ENCODE measurements at regions not wholly inside any gene's neighbourhood (a gene's known extent, or its start where the extent isn't known, plus 50 kb on each side); places are given as distances from the start of the nearest gene placed in this dataset.

DNA sequence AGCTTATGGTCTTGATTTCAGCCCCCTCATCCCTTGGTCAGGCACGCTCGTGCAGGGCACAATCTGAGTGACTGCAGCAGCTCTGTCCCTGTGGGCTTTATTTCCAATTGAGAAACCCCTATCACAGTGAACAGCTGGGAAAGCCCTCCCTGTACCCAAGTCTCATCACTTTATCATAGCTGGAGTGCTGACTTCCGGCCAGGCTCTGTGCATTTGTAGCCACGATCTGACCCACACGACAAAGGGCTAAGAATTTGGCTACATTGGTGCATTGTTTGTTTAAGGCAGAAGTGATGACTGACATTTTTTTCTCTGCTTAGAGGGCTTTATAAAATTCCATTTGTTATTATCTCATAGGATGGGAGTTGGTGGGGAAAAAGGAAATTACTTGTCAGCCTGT is 184.4 kb downstream of the KCNS3 start:
- Histone ChIP-seq H3K27ac (no peak overlapping the region), H3K4me3 (no peak overlapping the region), H3K36me3 (no peaks in the 10 kb centered on the region), H3K4me1 (peaks cover 0 to 10% of the 10 kb centered on the region in 2 donors), H3K9me3 (no peaks in the 10 kb centered on the region), H3K27me3 (no peaks in the 10 kb centered on the region)
- DNase-seq (ENCODE audit: low spot score in 2 of 2), result no peak
- TF ChIP-seq, protein P1, sequence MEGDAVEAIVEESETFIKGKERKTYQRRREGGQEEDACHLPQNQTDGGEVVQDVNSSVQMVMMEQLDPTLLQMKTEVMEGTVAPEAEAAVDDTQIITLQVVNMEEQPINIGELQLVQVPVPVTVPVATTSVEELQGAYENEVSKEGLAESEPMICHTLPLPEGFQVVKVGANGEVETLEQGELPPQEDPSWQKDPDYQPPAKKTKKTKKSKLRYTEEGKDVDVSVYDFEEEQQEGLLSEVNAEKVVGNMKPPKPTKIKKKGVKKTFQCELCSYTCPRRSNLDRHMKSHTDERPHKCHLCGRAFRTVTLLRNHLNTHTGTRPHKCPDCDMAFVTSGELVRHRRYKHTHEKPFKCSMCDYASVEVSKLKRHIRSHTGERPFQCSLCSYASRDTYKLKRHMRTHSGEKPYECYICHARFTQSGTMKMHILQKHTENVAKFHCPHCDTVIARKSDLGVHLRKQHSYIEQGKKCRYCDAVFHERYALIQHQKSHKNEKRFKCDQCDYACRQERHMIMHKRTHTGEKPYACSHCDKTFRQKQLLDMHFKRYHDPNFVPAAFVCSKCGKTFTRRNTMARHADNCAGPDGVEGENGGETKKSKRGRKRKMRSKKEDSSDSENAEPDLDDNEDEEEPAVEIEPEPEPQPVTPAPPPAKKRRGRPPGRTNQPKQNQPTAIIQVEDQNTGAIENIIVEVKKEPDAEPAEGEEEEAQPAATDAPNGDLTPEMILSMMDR (IDR thresholded peaks at IDR 0.05), result no peak
- intact Hi-C loops (cut with DNase I), result no loop called here

DNA sequence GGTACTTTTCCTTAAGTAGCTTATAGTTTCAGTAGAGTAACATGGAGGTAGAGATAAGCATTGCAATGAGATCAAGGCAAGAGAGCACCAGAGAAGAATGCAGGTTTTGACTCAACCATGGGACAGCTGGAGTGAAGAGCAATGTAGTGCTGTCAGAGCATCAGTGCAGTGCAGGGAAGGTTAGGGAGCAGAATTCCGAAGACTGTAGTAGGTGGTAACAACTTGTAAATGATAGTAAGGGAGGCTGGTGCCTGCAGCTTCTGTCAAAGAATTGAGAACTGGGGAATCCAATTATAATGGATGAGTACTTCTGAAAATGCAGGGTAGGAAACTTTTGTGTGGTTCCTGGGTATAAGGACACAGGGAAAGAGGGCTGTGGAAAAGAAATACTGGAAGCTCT is 183.2 kb downstream of the KCNS3 start:
- TF ChIP-seq, protein P1 (IDR thresholded peaks at IDR 0.05), result no peak
- Histone ChIP-seq H3K27ac (no peak overlapping the region), H3K4me1 (peaks cover 0 to 10% of the 10 kb centered on the region in 2 donors), H3K36me3 (no peaks in the 10 kb centered on the region), H3K9me3 (no peaks in the 10 kb centered on the region), H3K27me3 (no peaks in the 10 kb centered on the region), H3K4me3 (no peak overlapping the region)
- intact Hi-C loops (cut with DNase I), result no loop called here
- DNase-seq (ENCODE audit: low spot score in 2 of 2), result no peak

DNA sequence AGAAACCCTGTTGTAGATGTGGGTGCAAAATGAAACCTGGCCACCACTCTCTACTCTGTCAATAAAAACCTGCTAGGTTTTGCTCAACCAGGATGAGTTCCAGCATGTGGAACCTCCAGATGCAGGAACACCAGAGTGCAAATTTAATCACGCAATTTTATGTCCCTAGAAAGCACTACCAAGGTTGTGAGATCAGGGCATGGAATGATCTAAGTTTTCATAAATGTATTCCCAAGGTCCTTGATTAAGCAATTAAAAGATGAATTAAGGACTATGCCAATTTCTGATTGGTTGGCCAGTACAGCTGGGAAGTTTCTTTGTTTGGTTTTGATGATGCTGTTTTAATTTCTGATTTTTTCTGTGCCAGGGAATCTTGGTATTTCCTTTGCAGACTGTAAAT is 179.2 kb downstream of the KCNS3 start:
- no peak overlapping the region for H3K27ac ChIP-seq
- H3K36me3 ChIP-seq, result no peaks in the 10 kb centered on the region
- TF ChIP-seq, protein P1 (IDR thresholded peaks at IDR 0.05), result no peak
- intact Hi-C loops (cut with DNase I), result no loop called here
- H3K9me3 ChIP-seq, result no peaks in the 10 kb centered on the region
- H3K4me1 ChIP-seq, result no peaks in the 10 kb centered on the region
- H3K4me3 ChIP-seq, result no peak overlapping the region
- H3K27me3 ChIP-seq, result no peaks in the 10 kb centered on the region
- DNase-seq (ENCODE audit: low spot score in 2 of 2), result no peak

DNA sequence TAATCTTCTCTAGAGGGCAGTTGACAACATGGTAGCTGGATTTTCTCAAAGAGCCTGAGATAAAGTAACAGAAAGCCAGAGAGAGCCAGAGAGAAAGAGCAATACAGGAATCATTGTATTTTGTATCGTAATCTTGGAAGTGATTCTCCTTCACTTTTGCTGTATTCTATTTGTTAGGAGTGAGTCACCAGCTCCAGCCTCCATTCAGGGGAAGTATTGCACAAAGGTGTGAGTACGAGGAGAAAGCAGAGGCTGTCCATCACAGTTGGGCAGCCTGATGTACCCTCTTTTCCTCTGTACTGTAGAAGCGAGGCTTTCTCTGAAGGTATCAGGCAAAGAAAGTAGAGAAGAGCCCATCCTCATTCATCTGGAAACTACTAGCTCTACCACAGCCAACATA is 176.8 kb downstream of the KCNS3 start:
- Histone ChIP-seq H3K9me3 (no peaks in the 10 kb centered on the region), H3K4me1 (no peaks in the 10 kb centered on the region), H3K4me3 (no peak overlapping the region), H3K36me3 (no peaks in the 10 kb centered on the region), H3K27me3 (no peaks in the 10 kb centered on the region), H3K27ac (no peak overlapping the region)
- no peak for DNase-seq (ENCODE audit: low spot score in 2 of 2)
- TF ChIP-seq, protein P1 (IDR thresholded peaks at IDR 0.05), result no peak
- intact Hi-C loops (cut with DNase I), result no loop called here

DNA sequence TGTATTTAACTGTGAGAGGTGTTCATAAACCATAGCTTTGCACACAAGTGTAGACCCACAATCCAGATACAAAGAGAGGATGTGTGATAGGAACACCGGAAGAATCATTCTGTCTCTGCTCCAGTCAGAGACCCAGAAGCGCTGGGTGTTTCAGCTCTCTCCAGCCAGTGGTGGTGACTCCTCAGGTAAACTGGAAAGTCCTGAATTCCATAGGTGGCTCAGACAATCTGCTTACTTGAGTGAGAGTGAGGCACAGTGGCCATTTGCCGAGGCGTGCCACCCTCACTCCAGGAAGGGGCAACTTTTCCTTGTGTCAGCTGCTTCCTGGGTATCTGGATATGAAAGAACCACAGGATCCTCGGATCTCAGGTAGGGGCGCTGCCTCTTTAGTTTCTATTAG is 171.5 kb downstream of the KCNS3 start:
- intact Hi-C loops (cut with DNase I), result no loop called here
- Histone ChIP-seq H3K27ac (no peak overlapping the region), H3K36me3 (no peaks in the 10 kb centered on the region), H3K27me3 (no peaks in the 10 kb centered on the region), H3K4me3 (no peak overlapping the region), H3K4me1 (peaks cover 0 to 6% of the 10 kb centered on the region in 2 donors), H3K9me3 (no peaks in the 10 kb centered on the region)
- no peak for DNase-seq (ENCODE audit: low spot score in 2 of 2)
- TF ChIP-seq, protein P1 (IDR thresholded peaks at IDR 0.05), result no peak

DNA sequence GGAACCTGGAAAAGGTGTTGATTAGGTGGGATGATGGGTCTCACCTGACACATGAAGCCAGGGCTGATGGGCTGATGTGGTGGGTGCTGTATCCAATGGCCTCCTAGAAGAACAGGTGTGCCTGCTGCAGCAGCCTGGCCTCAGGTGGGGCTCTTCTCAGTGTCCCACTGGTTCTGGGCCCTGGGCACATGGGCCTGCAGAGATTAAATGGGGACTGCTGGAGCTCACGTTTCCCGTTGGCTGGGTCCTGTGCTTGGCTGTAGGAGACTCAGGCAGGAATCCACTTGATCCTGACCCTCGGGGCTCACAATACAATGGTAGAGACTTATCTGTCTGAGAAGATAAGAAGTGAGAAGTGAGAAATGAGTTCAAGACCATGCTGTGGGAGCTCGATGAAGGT is 170.9 kb downstream of the KCNS3 start:
- intact Hi-C loops (cut with DNase I), result no loop called here
- TF ChIP-seq, protein P1 (IDR thresholded peaks at IDR 0.05), result no peak
- no peak overlapping the region for H3K27ac ChIP-seq

More for the DNA sequence above, 170.9 kb downstream of the KCNS3 start:
- Histone ChIP-seq H3K9me3 (no peaks in the 10 kb centered on the region), H3K4me1 (peaks cover 0 to 6% of the 10 kb centered on the region in 2 donors), H3K4me3 (no peak overlapping the region), H3K36me3 (no peaks in the 10 kb centered on the region), H3K27me3 (no peaks in the 10 kb centered on the region)
- DNase-seq (ENCODE audit: low spot score in 2 of 2), result no peak
